B cell (primary cell): ENCODE measurements at regions not wholly inside any gene's neighbourhood (a gene's known extent, or its start where the extent isn't known, plus 50 kb on each side); places are given as distances from the start of the nearest gene placed in this dataset.

ENCODE experiments used
- EZH2 ChIP-seq: IDR thresholded peaks from 2 replicates; pipeline ENCODE4 v1.6.1; 2012; ENCODE audit warnings: borderline replicate concordance, low read depth, mild to moderate bottlenecking, moderate library complexity, low read length; ENCODE audit not compliant: insufficient read depth, poor library complexity, severe bottlenecking
- TF ChIP-seq, protein P1 (sequence below): fragments of 200-600 bp; IDR thresholded peaks from one replicate; pipeline ENCODE4 v1.8.0; 2022; ENCODE audit warnings: antibody characterized with exemption, mild to moderate bottlenecking

DNA sequence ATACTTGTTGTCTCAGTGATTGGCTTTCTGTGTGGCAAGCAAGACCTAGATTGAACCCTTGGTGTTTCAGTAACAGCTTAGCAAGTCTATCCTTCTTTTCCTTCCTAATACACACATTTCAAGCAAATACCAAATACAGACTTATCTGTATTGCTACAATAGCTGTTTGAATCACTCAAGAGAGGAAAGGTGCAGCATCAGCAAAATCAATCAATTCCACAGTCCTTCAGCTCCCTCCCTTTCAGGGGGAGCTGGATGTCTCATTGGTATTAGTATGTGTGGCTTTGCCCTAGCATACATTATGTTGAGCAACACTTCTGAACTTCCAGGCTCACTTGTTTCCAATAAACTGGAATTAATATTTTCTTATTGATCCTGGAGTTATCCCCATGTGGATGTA is 323.1 kb downstream of the TMX3 start:
- TF ChIP-seq, protein P1, sequence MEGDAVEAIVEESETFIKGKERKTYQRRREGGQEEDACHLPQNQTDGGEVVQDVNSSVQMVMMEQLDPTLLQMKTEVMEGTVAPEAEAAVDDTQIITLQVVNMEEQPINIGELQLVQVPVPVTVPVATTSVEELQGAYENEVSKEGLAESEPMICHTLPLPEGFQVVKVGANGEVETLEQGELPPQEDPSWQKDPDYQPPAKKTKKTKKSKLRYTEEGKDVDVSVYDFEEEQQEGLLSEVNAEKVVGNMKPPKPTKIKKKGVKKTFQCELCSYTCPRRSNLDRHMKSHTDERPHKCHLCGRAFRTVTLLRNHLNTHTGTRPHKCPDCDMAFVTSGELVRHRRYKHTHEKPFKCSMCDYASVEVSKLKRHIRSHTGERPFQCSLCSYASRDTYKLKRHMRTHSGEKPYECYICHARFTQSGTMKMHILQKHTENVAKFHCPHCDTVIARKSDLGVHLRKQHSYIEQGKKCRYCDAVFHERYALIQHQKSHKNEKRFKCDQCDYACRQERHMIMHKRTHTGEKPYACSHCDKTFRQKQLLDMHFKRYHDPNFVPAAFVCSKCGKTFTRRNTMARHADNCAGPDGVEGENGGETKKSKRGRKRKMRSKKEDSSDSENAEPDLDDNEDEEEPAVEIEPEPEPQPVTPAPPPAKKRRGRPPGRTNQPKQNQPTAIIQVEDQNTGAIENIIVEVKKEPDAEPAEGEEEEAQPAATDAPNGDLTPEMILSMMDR = no peak
- no peak for TF ChIP-seq EZH2
